ENCODE measurements at regions not wholly inside any gene's neighbourhood (a gene's known extent, or its start where the extent isn't known, plus 50 kb on each side); places are given as distances from the start of the nearest gene placed in this dataset.

DNA sequence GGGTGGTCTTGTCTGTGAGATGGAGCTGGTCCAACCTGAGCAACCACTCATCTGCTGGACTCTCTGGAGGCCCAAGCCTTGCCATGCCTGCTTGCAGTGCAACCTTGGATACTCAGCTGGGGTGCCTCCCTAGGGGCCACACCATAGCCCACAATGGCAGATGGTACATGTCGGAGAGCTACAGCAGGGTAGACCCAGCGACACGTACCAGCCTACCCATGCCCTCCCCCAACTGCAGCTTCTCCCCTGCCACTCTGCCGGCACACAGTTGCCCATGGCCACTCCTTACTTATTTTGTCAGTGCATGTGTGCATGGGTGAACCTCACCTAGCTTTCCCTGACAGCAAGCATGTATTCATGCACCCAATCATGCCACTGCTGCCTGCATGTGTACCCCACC lies 690.9 kb downstream of the CCDC85A start:
- Histone ChIP-seq H3K27ac (ENCODE audit: insufficient read depth, low read depth, low read length) (no peak overlapping the region), H4K20me1 (replicated peaks; ENCODE audit: control insufficient read depth, extremely low read depth, insufficient read depth, low read length) (no peaks in the 10 kb centered on the region), H3K4me3 (replicated peaks in 1 of 3; ENCODE audit: insufficient read depth in 1 of 3, low read depth in 1 of 3, low read length in 3 of 3) (no peak overlapping the region), H3K9me3 (replicated peaks; ENCODE audit: control insufficient read depth, insufficient read depth, low read length) (peaks cover 2% of the 10 kb centered on the region), H3K4me1 (ENCODE audit: control insufficient read depth, extremely low read depth, insufficient read depth, low read length) (no peaks in the 10 kb centered on the region), H3K4me2 (ENCODE audit: insufficient read depth, low read length) (no peak overlapping the region), H3K9ac (replicated peaks; ENCODE audit: extremely low read depth, insufficient read depth, low read length) (no peak overlapping the region), H3K36me3 (ENCODE audit: control insufficient read depth in 2 of 2, extremely low read depth in 1 of 2, insufficient read depth in 2 of 2, low read length in 2 of 2) (no peaks in the 10 kb centered on the region), H3K79me2 (ENCODE audit: control insufficient read depth, insufficient read depth, low read length) (no peaks in the 10 kb centered on the region), H3K9me1 (replicated peaks; ENCODE audit: control insufficient read depth, extremely low read depth, insufficient read depth, low read length) (no peaks in the 10 kb centered on the region), H2AFZ (ENCODE audit: low read depth, low read length) (no peak overlapping the region), H3K27me3 (ENCODE audit: control insufficient read depth in 2 of 2, insufficient read depth in 2 of 2, low read length in 2 of 2) (no peaks in the 10 kb centered on the region)
- CTCF ChIA-PET = interaction anchor here (1.0 kb wide), 1 partner anchor 14 kb away, joined by 3 read pairs; no protein-coding TSS in a partner anchor
- BruUV-seq (replicated peaks) = no TSS peak
- FAIRE-seq = no peak
- dilution Hi-C loops (cut with MboI; ENCODE audit: extremely low pct_ligation_motif_present, low sequenced_read_pairs) = no loop called here
- intact Hi-C loops (cut with micrococcal nuclease) = no loop called here
- TF ChIP-seq POLR2A (IDR thresholded peaks at IDR 0.05; ENCODE audit: low read depth, low read length) = no peak
- no peak for TF ChIP-seq EZH2 (IDR thresholded peaks at IDR 0.05; ENCODE audit: borderline replicate concordance, low read depth, low read length, severe bottlenecking)
- TF ChIP-seq FOS (IDR thresholded peaks at IDR 0.05; ENCODE audit: borderline replicate concordance, insufficient read depth, low read length) = no peak
- TF ChIP-seq, protein P1, sequence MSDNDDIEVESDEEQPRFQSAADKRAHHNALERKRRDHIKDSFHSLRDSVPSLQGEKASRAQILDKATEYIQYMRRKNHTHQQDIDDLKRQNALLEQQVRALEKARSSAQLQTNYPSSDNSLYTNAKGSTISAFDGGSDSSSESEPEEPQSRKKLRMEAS (IDR thresholded peaks at IDR 0.05; ENCODE audit: insufficient read depth, insufficient read length) = no peak
- TF ChIP-seq MYC (IDR thresholded peaks at IDR 0.05; ENCODE audit: low read depth, low read length) = no peak
- TF ChIP-seq, protein P2, sequence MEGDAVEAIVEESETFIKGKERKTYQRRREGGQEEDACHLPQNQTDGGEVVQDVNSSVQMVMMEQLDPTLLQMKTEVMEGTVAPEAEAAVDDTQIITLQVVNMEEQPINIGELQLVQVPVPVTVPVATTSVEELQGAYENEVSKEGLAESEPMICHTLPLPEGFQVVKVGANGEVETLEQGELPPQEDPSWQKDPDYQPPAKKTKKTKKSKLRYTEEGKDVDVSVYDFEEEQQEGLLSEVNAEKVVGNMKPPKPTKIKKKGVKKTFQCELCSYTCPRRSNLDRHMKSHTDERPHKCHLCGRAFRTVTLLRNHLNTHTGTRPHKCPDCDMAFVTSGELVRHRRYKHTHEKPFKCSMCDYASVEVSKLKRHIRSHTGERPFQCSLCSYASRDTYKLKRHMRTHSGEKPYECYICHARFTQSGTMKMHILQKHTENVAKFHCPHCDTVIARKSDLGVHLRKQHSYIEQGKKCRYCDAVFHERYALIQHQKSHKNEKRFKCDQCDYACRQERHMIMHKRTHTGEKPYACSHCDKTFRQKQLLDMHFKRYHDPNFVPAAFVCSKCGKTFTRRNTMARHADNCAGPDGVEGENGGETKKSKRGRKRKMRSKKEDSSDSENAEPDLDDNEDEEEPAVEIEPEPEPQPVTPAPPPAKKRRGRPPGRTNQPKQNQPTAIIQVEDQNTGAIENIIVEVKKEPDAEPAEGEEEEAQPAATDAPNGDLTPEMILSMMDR (IDR thresholded peaks at IDR 0.05; ENCODE audit: extremely low read depth in 1 of 2, insufficient read depth in 1 of 2, low read depth in 1 of 2, low read length in 2 of 2) = no peak
- no peak for TF ChIP-seq GATA2 (IDR thresholded peaks at IDR 0.05; ENCODE audit: insufficient read depth, insufficient read length, low read depth, low read length)
- TF ChIP-seq JUN (IDR thresholded peaks at IDR 0.05; ENCODE audit: borderline replicate concordance, insufficient read depth, insufficient read length, low read depth) = no peak
- no peak for TF ChIP-seq POLR2AphosphoS5 (IDR thresholded peaks at IDR 0.05; ENCODE audit: insufficient read depth, low read depth, low read length)
- POLR2A ChIA-PET = no interaction called here
- no peak for DNase-seq (ENCODE audit: low read depth, low spot score)

All from endothelial cell of umbilical vein (primary cell).